ENCODE measurements at regions not wholly inside any gene's neighbourhood (a gene's known extent, or its start where the extent isn't known, plus 50 kb on each side); places are given as distances from the start of the nearest gene placed in this dataset.
"Not testable (repeated sequence)": the region's sequence is repeated elsewhere in the genome, so short reads cannot be mapped to it uniquely, and the experiment has no call there.

DNA sequence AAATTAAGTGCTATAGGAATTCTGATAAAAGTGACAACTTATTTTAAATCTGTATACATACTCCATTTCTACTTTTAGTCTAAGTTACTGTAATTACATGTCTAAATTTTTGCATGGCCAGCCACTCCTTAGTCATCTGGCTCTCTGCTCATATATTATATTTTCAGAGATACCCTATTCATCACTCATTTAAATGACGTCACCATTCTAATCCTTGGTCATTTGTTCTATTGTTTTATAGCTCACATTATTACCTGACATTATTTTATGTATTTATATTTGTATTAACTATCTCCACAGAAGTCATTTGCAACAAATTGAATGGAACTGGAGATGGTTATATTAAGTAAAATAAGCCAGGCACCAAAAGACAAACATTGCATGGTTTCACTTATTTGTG is 179.6 kb upstream of the CXorf51A start:
- no peak overlapping the region for H3K4me3 ChIP-seq (ENCODE audit: control insufficient read depth, low read depth, low read length)
- TF ChIP-seq, protein P1, sequence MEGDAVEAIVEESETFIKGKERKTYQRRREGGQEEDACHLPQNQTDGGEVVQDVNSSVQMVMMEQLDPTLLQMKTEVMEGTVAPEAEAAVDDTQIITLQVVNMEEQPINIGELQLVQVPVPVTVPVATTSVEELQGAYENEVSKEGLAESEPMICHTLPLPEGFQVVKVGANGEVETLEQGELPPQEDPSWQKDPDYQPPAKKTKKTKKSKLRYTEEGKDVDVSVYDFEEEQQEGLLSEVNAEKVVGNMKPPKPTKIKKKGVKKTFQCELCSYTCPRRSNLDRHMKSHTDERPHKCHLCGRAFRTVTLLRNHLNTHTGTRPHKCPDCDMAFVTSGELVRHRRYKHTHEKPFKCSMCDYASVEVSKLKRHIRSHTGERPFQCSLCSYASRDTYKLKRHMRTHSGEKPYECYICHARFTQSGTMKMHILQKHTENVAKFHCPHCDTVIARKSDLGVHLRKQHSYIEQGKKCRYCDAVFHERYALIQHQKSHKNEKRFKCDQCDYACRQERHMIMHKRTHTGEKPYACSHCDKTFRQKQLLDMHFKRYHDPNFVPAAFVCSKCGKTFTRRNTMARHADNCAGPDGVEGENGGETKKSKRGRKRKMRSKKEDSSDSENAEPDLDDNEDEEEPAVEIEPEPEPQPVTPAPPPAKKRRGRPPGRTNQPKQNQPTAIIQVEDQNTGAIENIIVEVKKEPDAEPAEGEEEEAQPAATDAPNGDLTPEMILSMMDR (conservative IDR thresholded peaks at IDR 0.05; ENCODE audit: control insufficient read depth, insufficient read depth, low read depth, low read length) = no peak
- DNase-seq (ENCODE audit: low read depth) = no peak

GRCh38 chrX:146973283-146973682 is 158.7 kb upstream of the CXorf51A start:
- H3K4me3 ChIP-seq (ENCODE audit: control insufficient read depth, low read depth, low read length) = no peak overlapping the region
- TF ChIP-seq, protein P1 (conservative IDR thresholded peaks at IDR 0.05; ENCODE audit: control insufficient read depth, insufficient read depth, low read depth, low read length) = no peak
- DNase-seq (ENCODE audit: low read depth) = no peak

- no peak overlapping the region for H3K4me3 ChIP-seq (ENCODE audit: control insufficient read depth, low read depth, low read length)
- DNase-seq (ENCODE audit: low read depth) = no peak
- TF ChIP-seq, protein P1 (conservative IDR thresholded peaks at IDR 0.05; ENCODE audit: control insufficient read depth, insufficient read depth, low read depth, low read length) = no peak
Observed at GRCh38 chrX:146967306-146967705, 152.8 kb upstream of the CXorf51A start.

DNA sequence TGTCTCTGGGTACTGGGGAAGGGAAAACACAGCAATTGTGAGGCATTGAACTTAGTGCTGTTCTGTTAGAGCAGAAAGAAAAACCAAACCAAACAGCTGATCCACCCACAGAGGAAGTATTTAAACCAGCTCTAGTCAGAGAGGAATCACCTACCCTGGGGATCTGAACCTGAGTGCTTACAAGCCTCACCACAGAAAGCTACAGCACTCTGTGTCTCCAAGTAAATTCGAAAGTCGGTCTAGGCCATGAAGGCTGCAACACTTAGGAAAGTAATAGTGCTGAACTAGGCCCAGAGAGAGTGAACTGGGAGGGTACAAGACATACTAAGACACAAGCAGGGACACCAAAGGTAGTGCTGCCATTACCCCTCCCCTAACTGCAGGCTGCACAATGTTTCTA is 142.2 kb upstream of the CXorf51A start:
- no peak overlapping the region for H3K4me3 ChIP-seq (ENCODE audit: control insufficient read depth, low read depth, low read length)
- DNase-seq (ENCODE audit: low read depth) = no peak
- TF ChIP-seq, protein P1 (conservative IDR thresholded peaks at IDR 0.05; ENCODE audit: control insufficient read depth, insufficient read depth, low read depth, low read length) = no peak

GRCh38 chrX:146934256-146934655 is 119.7 kb upstream of the CXorf51A start:
- no peak overlapping the region for H3K4me3 ChIP-seq (ENCODE audit: control insufficient read depth, low read depth, low read length)
- DNase-seq (ENCODE audit: low read depth) = no peak
- TF ChIP-seq, protein P1 (conservative IDR thresholded peaks at IDR 0.05; ENCODE audit: control insufficient read depth, insufficient read depth, low read depth, low read length) = no peak

DNA sequence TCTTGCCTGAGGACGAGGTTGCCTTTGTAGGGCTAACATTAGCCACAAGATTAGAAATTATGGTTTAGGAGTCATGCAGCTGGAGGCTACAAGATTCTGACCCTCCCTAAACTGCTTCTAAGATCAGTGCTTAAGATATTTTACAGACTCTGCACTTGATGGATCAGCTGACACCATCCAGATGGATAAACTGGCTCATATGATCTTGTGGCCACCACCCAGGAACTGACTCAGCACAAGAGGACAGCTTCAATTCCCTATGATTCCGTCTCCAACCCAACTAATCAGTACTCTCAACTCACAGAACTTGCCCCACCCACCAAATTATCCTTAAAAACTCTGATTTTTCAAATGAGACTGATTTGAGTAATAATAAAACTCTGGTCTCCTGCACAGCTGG is 118.5 kb upstream of the CXorf51A start:
- not testable (repeated sequence) for H3K4me3 ChIP-seq (ENCODE audit: control insufficient read depth, low read depth, low read length)
- DNase-seq (ENCODE audit: low read depth) = peak; percentile 0

DNA sequence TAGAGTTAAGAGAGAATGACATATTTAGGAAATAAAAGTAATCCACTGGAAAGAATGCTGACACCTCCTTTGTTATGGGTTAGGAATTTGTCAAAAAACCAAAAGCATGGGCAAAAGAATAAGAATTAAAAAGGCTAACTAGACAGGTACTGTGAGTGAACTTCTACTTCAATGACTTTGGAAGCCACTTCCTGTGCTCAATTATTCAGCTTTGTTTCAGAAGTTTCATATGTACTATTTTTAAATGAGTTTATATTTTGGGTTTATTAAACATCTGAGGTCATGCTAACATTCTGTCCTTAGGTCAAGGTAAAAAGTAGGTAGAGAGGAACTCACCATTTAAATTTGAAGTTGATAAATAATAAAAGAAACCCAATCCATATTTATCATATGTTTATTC is 106.7 kb upstream of the CXorf51A start:
- TF ChIP-seq, protein P1 (conservative IDR thresholded peaks at IDR 0.05; ENCODE audit: control insufficient read depth, insufficient read depth, low read depth, low read length) = no peak
- no peak for DNase-seq (ENCODE audit: low read depth)
- H3K4me3 ChIP-seq (ENCODE audit: control insufficient read depth, low read depth, low read length) = no peak overlapping the region

Measured in fibroblast of mammary gland (primary cell).